GM12874 (cell line): ENCODE measurements at regions not wholly inside any gene's neighbourhood (a gene's known extent, or its start where the extent isn't known, plus 50 kb on each side); places are given as distances from the start of the nearest gene placed in this dataset.

Experiments
- CTCF ChIP-seq: IDR thresholded peaks from 2 replicates; pipeline ENCODE4 v1.5.1; 2011; ENCODE audit warnings: low read depth, mild to moderate bottlenecking, control low read depth, low read length, moderate library complexity; ENCODE audit not compliant: insufficient read depth

GRCh38 chr10:131500892-131501291, 189.4 kb upstream of the TCERG1L start:
- TF ChIP-seq CTCF: no peak

GRCh38 chr10:131503992-131504391, 192.5 kb upstream of the TCERG1L start:
- no peak for TF ChIP-seq CTCF

- no peak for TF ChIP-seq CTCF
These were observed 199.9 kb upstream of the TCERG1L start for GRCh38 chr10:131511391-131511790.

GRCh38 chr10:131512852-131513251, 201.3 kb upstream of the TCERG1L start:
- no peak for TF ChIP-seq CTCF

GRCh38 chr10:131513445-131513844, 201.9 kb upstream of the TCERG1L start:
- no peak for TF ChIP-seq CTCF

- no peak for TF ChIP-seq CTCF
These were observed 202.4 kb upstream of the TCERG1L start for GRCh38 chr10:131513901-131514300.

- TF ChIP-seq CTCF: no peak
These were observed 202.9 kb upstream of the TCERG1L start for GRCh38 chr10:131514454-131514853.

GRCh38 chr10:131516285-131516684, 204.8 kb upstream of the TCERG1L start:
- no peak for TF ChIP-seq CTCF
